Heart right ventricle (tissue), 16 donors: ENCODE measurements at regions not wholly inside any gene's neighbourhood (a gene's known extent, or its start where the extent isn't known, plus 50 kb on each side); places are given as distances from the start of the nearest gene placed in this dataset.
"Not testable (repeated sequence)": the region's sequence is repeated elsewhere in the genome, so short reads cannot be mapped to it uniquely, and the experiment has no call there.

ENCODE experiments used
- ATAC-seq, 8 donors: fragments of 200-7000 bp; cut with Tn5 transposase; one replicate each; pipeline ENCODE4 v1.9.1; 2020; ENCODE audit warnings: mild to moderate bottlenecking in 8 of 8, moderate library complexity in 8 of 8, moderate number of reproducible peaks in 1 of 8
- DNase-seq, 2 donors: peaks; one replicate each; pipeline ENCODE4 v3.0.0-alpha.2; 2020
- H3K27ac ChIP-seq, 10 donors: fragments of 200-600 bp; sonication (generic) in 2 of 10; one replicate each; pipeline versions ENCODE4 v1.5.0 to v1.8.0; 2020 to 2022; ENCODE audit warnings: mild to moderate bottlenecking in 3 of 10
- H3K27me3 ChIP-seq, 7 donors: fragments of 200-600 bp; one replicate each; pipeline ENCODE4 v1.8.0; 2021 to 2022; ENCODE audit warnings: mild to moderate bottlenecking in 2 of 7
- H3K36me3 ChIP-seq, 9 donors: fragments of 200-600 bp; sonication (generic) in 1 of 9; one replicate each; pipeline versions ENCODE4 v1.5.0 to v1.8.0; 2020 to 2022; ENCODE audit warnings: mild to moderate bottlenecking in 2 of 9
- H3K4me1 ChIP-seq, 9 donors: fragments of 200-600 bp; sonication (generic) in 1 of 9; one replicate each; pipeline versions ENCODE4 v1.5.0 to v1.8.0; 2020 to 2022; ENCODE audit warnings: mild to moderate bottlenecking in 4 of 9
- H3K4me3 ChIP-seq, 10 donors: fragments of 200-600 bp; sonication (generic) in 2 of 10; one replicate each; pipeline versions ENCODE4 v1.5.0 to v1.8.0; 2020 to 2022; ENCODE audit warnings: mild to moderate bottlenecking in 7 of 10, moderate library complexity in 2 of 10
- H3K9me3 ChIP-seq, 11 donors: fragments of 200-600 bp in 10 of 11; sonication (generic) in 2 of 11; one replicate each; pipeline versions ENCODE4 v1.5.0 to v1.8.0; 2013 to 2022; ENCODE audit warnings: mild to moderate bottlenecking in 2 of 11, control low read depth in 1 of 11, moderate library complexity in 1 of 11
- WGBS, 2 donors: extraction: QIAGEN DNeasy Blood & Tissue Kit; methylation state at CpG; one replicate each; pipeline ENCODE4 v1.1.7; 2013; ENCODE audit warnings: inconsistent platforms in 1 of 2; 5-methylcytosine and 5-hydroxymethylcytosine counted together
- intact Hi-C, 10 donors: fragments of 100-400 bp; cut with DNase I; formaldehyde crosslinking; loops; one replicate each; pipeline versions ENCODE4 v1.11.1 to v1.14.2; 2022
- donor health status: Arrhythmogenic right ventricular cardiomyopathy.
- donor health status: ischemic (EF 13 %, LVEDD 7.1; RV severe dilation, severe dysfunction).
- donor health status: healthy with polysubstance abuse.
- donor health status: DM: no; HTN: yes; CAD: no.
- donor health status: DM: no; HTN: no; CAD: no.
- donor health status: ischemic (EF 25% LVEDD 6.9; RV normal size, moderate dysfunction).
- donor health status: ischemic (EF 25% LVEDD 5.7; RV mildly dilated, moderate dysfunction).
- donor health status: healthy.
- donor health status: DM: yes; HTN: yes; CAD: no.
- donor health status: Ischemic cardiomyopathy.
- donor health status: ischemic (EF 35%, LVEDD 5.7; RV mildly dilated, moderate dysfunction).
- donor health status: nonischemic (EF 11% LVEDD 7.7; RV severe dilation, severe dysfunction).
- donor health status: DM: yes; HTN: yes; CAD: no.
- donor health status: PGD.
- donor health status: ischemic (EF 29% LVEDD 5.4; RV normal size, mild dysfunction).
- donor health status: nonischemic (EF 23%, LVEDD 6.1; RV moderate dilation, normal function).

DNA sequence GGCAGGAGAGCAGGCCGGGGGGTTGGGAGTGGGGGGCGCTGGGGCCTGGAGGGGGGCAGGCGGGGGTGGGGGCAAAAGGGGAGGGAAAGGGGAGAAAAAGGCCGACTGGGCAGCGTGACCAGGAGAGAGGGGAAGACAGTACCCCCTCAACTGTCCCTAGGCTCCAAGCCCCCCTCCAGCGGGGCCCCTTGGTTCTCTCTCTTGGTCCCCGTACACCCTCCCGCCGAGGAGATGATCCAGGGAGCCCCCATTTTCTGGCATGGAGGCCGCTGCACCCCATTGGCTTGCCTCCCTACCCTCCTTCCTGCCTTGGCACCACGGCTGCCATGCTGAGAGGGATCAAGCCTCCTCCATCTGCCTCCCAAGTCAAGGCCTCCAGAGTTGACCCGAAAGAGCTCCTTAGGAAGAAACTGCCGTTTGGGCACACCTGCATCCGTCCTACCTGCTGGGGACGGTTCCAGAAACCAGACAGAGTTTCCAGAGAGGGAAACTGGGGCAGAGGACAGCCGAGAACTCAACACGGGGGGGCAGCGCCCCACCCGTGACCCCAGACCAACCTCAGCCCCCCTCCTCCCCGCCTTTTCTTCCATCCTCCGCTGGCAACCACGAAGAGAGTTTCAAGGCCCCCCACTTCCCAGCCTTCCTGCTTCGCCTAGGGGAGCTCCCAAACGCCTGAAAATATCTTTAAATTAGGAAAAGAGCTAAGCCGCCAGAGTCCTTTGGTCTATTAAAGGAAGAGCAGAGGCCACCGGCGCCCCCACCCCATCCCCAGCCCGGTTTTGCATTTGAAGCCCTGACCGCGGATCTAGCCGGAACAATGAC, 155.9 kb downstream of the CRLF3 start:
- H3K36me3 ChIP-seq, H3K4me1 ChIP-seq, H3K27me3 ChIP-seq, H3K27ac ChIP-seq, intact Hi-C loops, H3K9me3 ChIP-seq: not testable (repeated sequence)
- WGBS, 2 donors, result 3 to 4% methylated on average over 8 to 12 of the region's 31 CpGs
- DNase-seq, result peak in 1 of 2 donors; percentile 26
- peak; percentile 13 to 44 (median 26) for ATAC-seq
- H3K4me3 ChIP-seq, result peak overlapping the region in 6 of 10 donors; percentile 33 to 57 (median 52)

DNA sequence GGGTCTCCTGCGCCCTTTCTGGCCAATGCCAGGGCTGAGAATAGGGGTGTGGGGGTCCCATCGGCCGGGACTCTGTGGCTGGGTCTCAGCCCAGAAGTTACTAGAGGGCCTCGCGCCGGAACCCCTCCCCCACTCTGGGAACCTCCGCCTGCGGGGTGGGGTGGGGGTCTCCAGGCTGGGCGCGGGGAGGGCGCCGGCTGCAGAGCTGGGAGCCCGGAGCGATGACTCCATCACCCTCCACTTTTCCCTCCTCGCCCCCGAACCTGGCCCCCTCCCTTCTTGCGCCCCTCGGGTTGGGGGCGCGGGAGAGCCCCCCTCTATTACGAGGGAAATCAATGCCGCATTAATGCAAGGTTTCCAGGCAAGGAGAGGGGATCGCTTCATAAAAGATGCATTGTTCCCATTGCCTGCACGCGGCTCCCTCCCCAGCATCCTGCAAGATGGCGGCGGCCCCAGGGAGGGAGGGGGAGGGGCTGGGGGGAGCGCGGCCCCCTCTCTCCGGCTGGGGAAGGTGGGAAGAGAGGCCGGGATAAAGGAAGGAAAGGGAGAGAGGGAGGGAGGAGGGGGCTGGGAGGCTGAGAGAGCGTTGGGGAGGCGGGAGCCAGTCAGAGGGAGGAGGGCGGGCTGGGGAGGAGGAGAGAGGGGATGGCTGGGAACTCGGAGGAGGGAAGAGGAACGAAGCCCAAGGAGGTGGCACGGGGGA, 156.7 kb downstream of the CRLF3 start:
- 1 to 2% methylated on average over 10 to 24 of the region's 37 CpGs for WGBS, 2 donors
- ATAC-seq, result peak; percentile 55 to 95 (median 88)
- H3K27ac ChIP-seq, result peak overlapping the region in 1 of 10 donors; percentile 60
- DNase-seq, result peak; percentile 31 to 68
- peak overlapping the region in 9 of 10 donors; percentile 28 to 57 (median 52) for H3K4me3 ChIP-seq
- intact Hi-C loops, H3K27me3 ChIP-seq, H3K4me1 ChIP-seq, H3K36me3 ChIP-seq, H3K9me3 ChIP-seq: not testable (repeated sequence)

DNA sequence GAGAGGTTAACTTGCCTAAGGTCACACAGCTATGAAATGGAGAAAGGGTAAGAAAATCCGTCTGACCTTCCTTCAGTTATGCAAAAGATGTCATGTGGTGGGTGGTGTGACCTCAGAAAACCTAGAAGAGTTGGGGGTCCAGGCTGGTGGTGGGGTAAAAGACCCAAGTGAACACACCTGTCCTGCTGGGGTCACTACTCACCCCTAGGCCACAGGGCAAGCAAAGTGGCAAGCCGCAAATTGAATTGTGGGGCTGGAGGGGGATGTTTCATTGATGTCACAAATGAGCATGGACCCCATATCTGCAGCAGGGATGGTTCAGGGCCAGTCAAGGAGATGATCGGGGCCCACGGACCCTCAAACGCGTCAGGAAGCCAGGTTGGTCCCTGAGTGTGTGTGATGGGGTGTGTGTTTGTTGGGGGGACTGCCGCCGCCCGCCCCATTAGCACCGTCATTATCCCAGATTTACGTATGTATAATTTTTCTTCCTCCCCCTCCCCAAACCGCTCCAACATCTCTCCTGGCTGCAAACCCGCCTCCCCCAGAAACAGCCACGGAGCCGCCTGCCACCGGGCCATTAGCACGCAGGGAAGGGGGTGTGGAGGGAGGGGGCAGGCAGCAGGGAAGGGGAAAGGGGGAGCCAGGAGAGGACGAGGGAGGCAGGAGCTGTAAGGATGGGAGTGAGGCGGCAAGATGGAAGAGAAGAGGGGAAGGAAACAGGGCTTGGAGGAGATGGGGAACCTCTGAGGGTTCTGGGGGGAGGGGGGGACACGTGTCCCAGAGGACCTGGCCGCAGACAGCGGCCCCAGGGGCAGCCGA, 157.4 kb downstream of the CRLF3 start:
- H3K36me3 ChIP-seq, H3K4me1 ChIP-seq, DNase-seq, intact Hi-C loops, H3K9me3 ChIP-seq, H3K27me3 ChIP-seq: not testable (repeated sequence)
- peak overlapping the region in 9 of 10 donors; percentile 28 to 57 (median 52) for H3K4me3 ChIP-seq
- H3K27ac ChIP-seq, result peak overlapping the region in 1 of 10 donors; percentile 60
- 29 to 33% methylated on average over 15 to 21 of the region's 23 CpGs for WGBS, 2 donors
- peak in 2 of 8 donors; percentile 11 to 14 for ATAC-seq

DNA sequence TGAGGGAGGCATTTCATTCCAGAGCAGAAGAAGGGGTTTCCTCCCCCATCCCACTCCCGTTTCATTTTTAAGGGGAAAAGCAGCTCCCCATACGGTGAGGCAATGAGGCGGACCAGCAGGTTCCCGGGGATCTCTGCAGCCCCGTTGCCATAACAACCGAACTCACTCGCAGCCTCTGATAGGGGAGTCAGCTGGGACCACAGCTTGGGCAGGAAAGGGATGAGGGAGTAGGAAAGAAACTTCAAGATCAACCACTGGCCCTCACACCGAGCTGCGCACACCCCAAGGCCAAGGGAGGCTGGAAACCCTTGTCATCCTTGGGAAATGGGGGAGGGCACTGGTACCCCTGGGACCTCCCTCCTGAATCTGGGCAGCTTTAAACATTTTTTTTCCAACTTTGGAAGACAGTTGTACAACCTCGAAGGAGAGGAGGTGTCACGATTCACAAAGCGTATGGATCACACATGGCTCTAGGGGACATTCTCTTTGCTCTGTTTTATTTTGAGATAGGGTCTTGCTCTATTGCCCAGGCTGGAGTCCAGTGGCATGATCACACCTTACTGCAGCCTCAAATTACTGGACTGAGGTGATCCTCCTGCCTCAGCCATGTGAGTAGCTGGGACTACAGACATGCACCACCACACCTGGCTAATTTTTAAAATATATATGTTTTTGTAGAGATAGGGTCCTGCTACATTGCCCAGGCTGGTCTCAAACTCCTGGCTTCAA, 160.6 kb downstream of the CRLF3 start:
- H3K27ac ChIP-seq, H3K4me1 ChIP-seq, DNase-seq, intact Hi-C loops, ATAC-seq, H3K27me3 ChIP-seq, H3K4me3 ChIP-seq, H3K9me3 ChIP-seq, H3K36me3 ChIP-seq: not testable (repeated sequence)
- 20 to 21% methylated on average over 12 of the region's 12 CpGs for WGBS, 2 donors

DNA sequence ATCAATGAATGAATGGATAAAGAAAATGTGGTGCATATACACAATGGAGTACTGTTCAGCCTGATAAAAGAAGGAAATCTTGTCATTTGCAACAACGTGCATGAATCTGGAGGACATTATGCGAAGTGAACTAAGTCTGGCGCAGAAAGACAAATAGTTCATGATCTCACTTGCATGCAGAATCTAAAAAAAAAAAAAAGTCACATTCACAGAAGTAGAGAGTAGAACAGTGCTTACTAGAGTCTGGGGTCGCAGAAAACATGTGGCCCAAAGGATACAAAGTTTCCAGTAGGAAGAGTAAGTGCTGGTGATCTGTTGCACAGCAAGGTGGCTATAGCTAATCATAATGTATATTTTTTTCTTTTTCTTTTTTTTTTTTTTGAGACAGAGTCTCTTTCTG, 167.3 kb downstream of the CRLF3 start:
- DNase-seq, H3K4me3 ChIP-seq, H3K27me3 ChIP-seq, H3K9me3 ChIP-seq, ATAC-seq, H3K27ac ChIP-seq, H3K36me3 ChIP-seq, intact Hi-C loops, H3K4me1 ChIP-seq: not testable (repeated sequence)
- WGBS, 2 donors, result 92 to 93% methylated on average over 3 of the region's 4 CpGs

DNA sequence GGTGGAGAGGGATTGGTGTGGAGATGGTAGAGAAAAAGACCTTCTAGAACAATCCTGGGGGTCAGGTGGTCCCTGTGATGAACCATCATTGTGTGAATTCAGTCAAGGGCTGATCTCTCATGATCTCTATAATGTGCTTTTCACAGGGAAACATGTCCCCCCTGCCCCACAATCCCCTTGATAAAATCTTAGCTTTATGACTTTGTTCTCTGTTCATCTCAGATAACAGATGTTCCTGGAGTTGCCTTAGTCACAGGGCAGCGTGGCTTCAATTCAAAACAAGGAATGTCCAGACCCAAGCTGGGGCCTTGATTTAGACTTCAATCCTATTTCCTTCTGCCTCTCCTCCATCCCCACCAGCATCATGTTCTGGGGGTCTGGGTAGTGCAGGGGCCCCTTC, 171.5 kb downstream of the CRLF3 start:
- H3K4me1 ChIP-seq, DNase-seq, H3K4me3 ChIP-seq, intact Hi-C loops, H3K36me3 ChIP-seq, H3K27ac ChIP-seq, ATAC-seq, H3K27me3 ChIP-seq, H3K9me3 ChIP-seq: not testable (repeated sequence)
- WGBS, 2 donors, result 80 to 81% methylated on average over 1 of the region's 1 CpG

DNA sequence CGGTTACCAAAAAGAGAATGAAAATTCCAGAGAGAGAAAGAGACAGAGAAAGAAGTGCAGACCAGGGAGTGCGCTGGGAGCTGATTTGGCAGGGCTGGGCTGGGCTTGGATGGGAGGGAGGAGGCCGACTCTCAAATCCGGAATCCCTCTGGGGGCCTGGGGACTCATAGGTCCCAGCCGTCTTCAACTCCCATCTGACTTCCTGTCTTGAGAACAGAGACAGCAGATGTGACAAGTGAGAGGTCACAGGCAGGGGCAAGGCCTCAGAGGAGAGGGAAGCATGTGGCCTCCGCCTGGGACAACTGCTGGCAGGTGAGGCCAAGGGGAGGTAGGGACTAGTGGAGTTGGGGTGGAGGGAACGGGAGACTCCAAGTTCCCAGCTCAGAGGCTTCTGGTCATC, 172.9 kb downstream of the GOSR1 start:
- H3K4me3 ChIP-seq, intact Hi-C loops: not testable (repeated sequence)

DNA sequence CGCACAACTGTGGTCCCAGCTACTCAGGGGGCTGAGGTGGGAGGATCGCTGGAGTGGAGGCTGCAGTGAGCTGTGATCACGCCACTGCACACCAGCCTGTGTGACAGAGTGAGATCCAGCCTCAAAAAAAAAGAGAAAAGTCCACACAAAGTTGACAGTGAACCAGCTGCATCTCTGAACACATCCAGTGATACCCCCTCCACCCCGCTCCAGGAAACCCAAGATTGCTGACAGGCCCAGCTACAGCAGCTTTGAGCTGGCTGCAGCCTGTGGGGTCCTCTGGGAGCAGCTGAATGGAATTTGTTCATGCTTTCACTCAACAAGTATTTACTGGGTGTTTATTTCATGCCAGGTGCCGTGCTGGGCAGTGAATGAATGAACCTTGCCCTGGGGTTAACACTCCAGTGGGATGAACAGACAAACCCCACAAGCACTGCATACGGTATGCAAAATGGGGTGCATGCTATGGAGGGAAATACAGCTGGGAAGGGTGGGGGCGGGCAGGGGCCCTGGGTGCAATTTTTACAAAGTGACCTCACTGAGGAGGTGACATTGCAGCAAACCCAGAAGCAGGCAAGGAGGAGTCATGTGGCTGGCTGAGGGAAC, 170.9 kb downstream of the GOSR1 start:
- WGBS, 2 donors, result 88 to 93% methylated on average over 7 of the region's 7 CpGs
- intact Hi-C loops, H3K36me3 ChIP-seq, H3K4me1 ChIP-seq, ATAC-seq, H3K4me3 ChIP-seq, DNase-seq, H3K27ac ChIP-seq, H3K9me3 ChIP-seq: not testable (repeated sequence)
- peaks cover 0 to 13% (median 4%) of the 10 kb centered on the region in 7 donors for H3K27me3 ChIP-seq

More for the DNA sequence above, 172.9 kb downstream of the GOSR1 start:
- H3K27ac ChIP-seq, DNase-seq, H3K9me3 ChIP-seq, H3K4me1 ChIP-seq, H3K36me3 ChIP-seq: not testable (repeated sequence)
- H3K27me3 ChIP-seq, result peaks cover 0 to 13% (median 4%) of the 10 kb centered on the region in 7 donors
- ATAC-seq, result peak in 4 of 8 donors; percentile 41 to 69 (median 54)
- WGBS, 2 donors, result 49 to 58% methylated on average over 4 to 5 of the region's 7 CpGs

DNA sequence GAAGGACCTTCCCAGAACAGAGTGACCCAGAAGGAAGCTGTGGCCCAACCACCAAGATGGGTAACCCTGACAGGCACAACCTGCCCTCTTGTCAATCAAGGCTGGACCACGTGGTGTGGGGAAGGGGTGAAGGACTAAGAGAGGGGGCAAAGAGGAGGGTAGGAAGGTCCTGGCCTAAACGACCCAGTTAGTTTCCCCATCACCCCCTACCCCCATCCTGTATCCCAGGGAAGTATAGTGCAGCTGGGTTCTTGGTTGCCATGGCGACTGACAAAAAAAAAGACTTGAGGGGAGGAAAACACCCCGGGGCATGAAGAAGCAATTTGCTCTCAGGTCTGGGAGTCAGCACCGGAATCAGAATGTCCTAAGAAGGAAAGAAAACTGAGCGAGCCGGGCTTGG, 168.7 kb downstream of the GOSR1 start:
- peaks cover 0 to 13% (median 4%) of the 10 kb centered on the region in 7 donors for H3K27me3 ChIP-seq
- H3K36me3 ChIP-seq, DNase-seq, intact Hi-C loops, H3K4me3 ChIP-seq, H3K4me1 ChIP-seq, ATAC-seq, H3K27ac ChIP-seq, H3K9me3 ChIP-seq: not testable (repeated sequence)
- 23 to 26% methylated on average over 7 of the region's 7 CpGs for WGBS, 2 donors

DNA sequence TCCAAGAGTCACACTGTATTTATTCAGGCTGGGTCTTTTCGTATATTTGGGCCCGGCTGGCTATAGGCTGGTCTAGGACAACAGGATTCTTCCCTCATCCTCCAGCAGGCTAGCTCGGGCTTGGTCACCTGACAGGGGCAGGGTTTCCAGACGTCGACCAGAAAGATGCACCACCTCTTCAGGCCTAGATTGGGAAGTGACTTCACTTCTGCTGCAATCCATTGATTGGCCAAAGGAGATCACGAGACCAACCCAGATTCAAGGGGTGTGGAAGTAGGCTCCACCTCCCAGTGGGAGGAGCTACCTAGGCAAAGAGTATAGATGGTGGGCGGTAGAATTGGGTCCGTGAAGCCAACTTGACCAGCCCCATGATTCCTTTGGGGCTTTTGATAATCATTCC, 167.5 kb downstream of the GOSR1 start:
- peak in 3 of 8 donors; percentile 14 to 40 (median 19) for ATAC-seq
- intact Hi-C loops, result not testable (repeated sequence)

More for the DNA sequence above, 167.5 kb downstream of the GOSR1 start:
- WGBS, 2 donors, result 12 to 26% methylated on average over 3 of the region's 8 CpGs
- not testable (repeated sequence) for H3K27ac ChIP-seq, H3K36me3 ChIP-seq, H3K4me1 ChIP-seq, H3K9me3 ChIP-seq, DNase-seq, H3K4me3 ChIP-seq
- H3K27me3 ChIP-seq, result peaks cover 0 to 13% (median 4%) of the 10 kb centered on the region in 7 donors
